Neural cell (in vitro differentiated cells): ENCODE measurements at regions not wholly inside any gene's neighbourhood (a gene's known extent, or its start where the extent isn't known, plus 50 kb on each side); places are given as distances from the start of the nearest gene placed in this dataset.

Experiments used
- H2AFZ ChIP-seq: fragments of 200-600, 300-800 bp; sonication (generic), shearing (Covaris generic); 2 replicates; pipeline ENCODE4 v1.6.0; 2014; ENCODE audit warnings: low read depth, mild to moderate bottlenecking, antibody characterized with exemption, low read length, moderate library complexity
- H3F3A ChIP-seq: fragments of 200-600 bp; shearing (Covaris generic); 2 replicates; pipeline ENCODE4 v1.6.1; 2016; ENCODE audit warnings: mild to moderate bottlenecking, moderate library complexity, mixed read lengths, antibody characterized with exemption, low read length; ENCODE audit not compliant: insufficient read depth, poor library complexity, severe bottlenecking
- H3K27ac ChIP-seq: fragments of 200-600, 300-800 bp; sonication (generic), shearing (Covaris generic); 2 replicates; pipeline ENCODE4 v1.5.1; 2014; ENCODE audit warnings: mild to moderate bottlenecking, low read length, moderate library complexity
- H3K27me3 ChIP-seq: fragments of 300-800, 200-600 bp; sonication (generic), shearing (Covaris generic); 2 replicates; pipeline ENCODE4 v1.6.0; 2014; ENCODE audit warnings: mild to moderate bottlenecking, low read depth, low read length, moderate library complexity; ENCODE audit not compliant: insufficient read depth
- H3K36me3 ChIP-seq: fragments of 300-800, 200-600 bp; sonication (generic), shearing (Covaris generic); 2 replicates; pipeline ENCODE4 v1.5.1; 2014; ENCODE audit warnings: mild to moderate bottlenecking, antibody characterized with exemption, low read length, moderate library complexity; ENCODE audit not compliant: insufficient read depth
- H3K4me2 ChIP-seq: fragments of 300-800, 200-600 bp; sonication (generic), shearing (Covaris generic); 2 replicates; pipeline ENCODE4 v1.6.0; 2014; ENCODE audit warnings: mild to moderate bottlenecking, low read length
- H3K4me3 ChIP-seq: fragments of 300-800, 200-600 bp; sonication (generic), shearing (Covaris generic); 2 replicates; pipeline ENCODE4 v1.5.1; 2014; ENCODE audit warnings: mild to moderate bottlenecking, low read length, moderate library complexity
- H3K79me2 ChIP-seq: fragments of 200-600 bp; shearing (Covaris generic); replicated peaks from 2 replicates; pipeline ENCODE4 v1.6.0; 2014; ENCODE audit warnings: mild to moderate bottlenecking, low read length, moderate library complexity; ENCODE audit not compliant: insufficient read depth
- H3K9ac ChIP-seq: fragments of 300-800, 200-600 bp; sonication (generic), shearing (Covaris generic); 2 replicates; pipeline ENCODE4 v1.6.1; 2016; ENCODE audit warnings: mild to moderate bottlenecking, low read length, mixed read lengths
- H3K9me2 ChIP-seq: fragments of 200-600 bp; shearing (Covaris generic); 2 replicates; pipeline ENCODE4 v1.6.1; 2016; ENCODE audit warnings: mild to moderate bottlenecking, low read length, mixed read lengths; ENCODE audit not compliant: insufficient read depth
- H3K9me3 ChIP-seq: fragments of 200-600, 300-800 bp; sonication (generic), shearing (Covaris generic); 2 replicates; pipeline ENCODE4 v1.6.1; 2016; ENCODE audit warnings: mild to moderate bottlenecking, mixed run types, low read length, moderate library complexity, mixed read lengths
- H4K20me1 ChIP-seq: fragments of 200-600 bp; shearing (Covaris generic); 2 replicates; pipeline ENCODE4 v1.6.1; 2016; ENCODE audit warnings: mild to moderate bottlenecking, mixed run types; ENCODE audit not compliant: insufficient read depth
- CTCF ChIP-seq: fragments of 450-650 bp; IDR thresholded peaks from 2 replicates; pipeline ENCODE4 v1.5.1; 2014; ENCODE audit warnings: antibody characterized with exemption, mild to moderate bottlenecking, moderate library complexity; ENCODE audit not compliant: poor library complexity, severe bottlenecking
- EP300 ChIP-seq: fragments of 450-650 bp; conservative IDR thresholded peaks from 2 replicates; pipeline ENCODE4 v1.6.1; 2014; ENCODE audit warnings: antibody characterized with exemption, mild to moderate bottlenecking, moderate library complexity; ENCODE audit not compliant: poor library complexity, severe bottlenecking
- EZH2 ChIP-seq: fragments of 200-600, 300-800 bp; shearing (Covaris generic), sonication (generic); IDR thresholded peaks from 2 replicates; pipeline ENCODE4 v1.6.1; 2014; ENCODE audit warnings: antibody characterized with exemption, low read length, borderline replicate concordance, mild to moderate bottlenecking; ENCODE audit not compliant: insufficient read depth, poor library complexity, severe bottlenecking
- MXI1 ChIP-seq: fragments of 450-650 bp; conservative IDR thresholded peaks from 2 replicates; pipeline ENCODE4 v1.6.1; 2014; ENCODE audit warnings: antibody characterized with exemption, mild to moderate bottlenecking; ENCODE audit not compliant: poor library complexity, severe bottlenecking
- POLR2AphosphoS5 ChIP-seq: IDR thresholded peaks from 2 replicates; pipeline ENCODE4 v1.6.1; 2012
- RAD21 ChIP-seq: fragments of 450-650 bp; conservative IDR thresholded peaks from 2 replicates; pipeline ENCODE4 v1.6.1; 2014; ENCODE audit warnings: antibody characterized with exemption, mild to moderate bottlenecking, moderate library complexity
- REST ChIP-seq: IDR thresholded peaks from 2 replicates; pipeline ENCODE4 v1.6.1; 2012; ENCODE audit warnings: borderline replicate concordance
- SMC3 ChIP-seq: fragments of 450-650 bp; conservative IDR thresholded peaks from 2 replicates; pipeline ENCODE4 v1.6.1; 2014; ENCODE audit warnings: antibody characterized with exemption, mild to moderate bottlenecking, moderate library complexity; ENCODE audit not compliant: poor library complexity
- TAF1 ChIP-seq: IDR thresholded peaks from 2 replicates; pipeline ENCODE4 v1.6.1; 2012; ENCODE audit warnings: low read depth

- no peaks in the 10 kb centered on the region for H3K79me2 ChIP-seq
- H3K9ac ChIP-seq = no peak overlapping the region
- H3F3A ChIP-seq = no peaks in the 10 kb centered on the region
- no peak overlapping the region for H3K4me2 ChIP-seq
- no peak overlapping the region for H3K27ac ChIP-seq
- no peaks in the 10 kb centered on the region for H4K20me1 ChIP-seq
- no peak for TF ChIP-seq MXI1
- TF ChIP-seq TAF1 = no peak
- no peak for TF ChIP-seq RAD21
- TF ChIP-seq REST = no peak
- TF ChIP-seq CTCF = no peak
- TF ChIP-seq POLR2AphosphoS5 = no peak
- TF ChIP-seq SMC3 = no peak
- no peak for TF ChIP-seq EZH2
- no peak for TF ChIP-seq EP300
- H3K9me2 ChIP-seq = no peaks in the 10 kb centered on the region
- no peaks in the 10 kb centered on the region for H3K27me3 ChIP-seq
- no peaks in the 10 kb centered on the region for H3K36me3 ChIP-seq
- no peaks in the 10 kb centered on the region for H3K9me3 ChIP-seq
- no peak overlapping the region for H3K4me3 ChIP-seq
- no peak overlapping the region for H2AFZ ChIP-seq
Measured at GRCh38 chr12:85697003-85697402, 139.2 kb downstream of the RASSF9 start.

GRCh38 chr12:85698937-85699336 lies 137.3 kb downstream of the RASSF9 start:
- Histone ChIP-seq H3K9me3 (no peaks in the 10 kb centered on the region), H3K4me2 (no peak overlapping the region), H2AFZ (no peak overlapping the region), H3K9me2 (no peaks in the 10 kb centered on the region), H3K9ac (no peak overlapping the region), H3K4me3 (no peak overlapping the region), H3F3A (no peaks in the 10 kb centered on the region), H3K79me2 (no peaks in the 10 kb centered on the region), H3K27me3 (no peaks in the 10 kb centered on the region), H3K27ac (no peak overlapping the region), H3K36me3 (no peaks in the 10 kb centered on the region), H4K20me1 (no peaks in the 10 kb centered on the region)
- TF ChIP-seq RAD21 = no peak
- TF ChIP-seq TAF1 = no peak
- no peak for TF ChIP-seq SMC3
- TF ChIP-seq EZH2 = no peak

GRCh38 chr12:85708775-85709174 lies 127.4 kb downstream of the RASSF9 start:
- Histone ChIP-seq H2AFZ (no peak overlapping the region), H3K9ac (no peak overlapping the region), H3K36me3 (no peaks in the 10 kb centered on the region), H3K9me2 (no peaks in the 10 kb centered on the region), H3K4me2 (no peak overlapping the region), H3F3A (no peaks in the 10 kb centered on the region), H3K9me3 (no peaks in the 10 kb centered on the region), H3K27me3 (no peaks in the 10 kb centered on the region), H3K4me3 (no peak overlapping the region), H3K79me2 (no peaks in the 10 kb centered on the region), H4K20me1 (no peaks in the 10 kb centered on the region), H3K27ac (no peak overlapping the region)
- TF ChIP-seq CTCF (no peak), EZH2 (no peak), TAF1 (no peak), RAD21 (no peak), REST (no peak), POLR2AphosphoS5 (no peak), EP300 (no peak), SMC3 (no peak), MXI1 (no peak)
